Stimulated activated CD8-positive, alpha-beta memory T cell treated with anti-CD3 and anti-CD28 coated beads, Interleukin-12 subunit alpha, Interleukin-12 subunit beta, amount 100 ng/mL, for 24 hours (primary cell): ENCODE measurements at regions not wholly inside any gene's neighbourhood (a gene's known extent, or its start where the extent isn't known, plus 50 kb on each side); places are given as distances from the start of the nearest gene placed in this dataset.

Source experiments
- DNase-seq: peaks from one replicate; pipeline ENCODE4 v3.0.0-alpha.2; 2020; ENCODE audit errors: extremely low read depth

- no peak for DNase-seq
Observed at GRCh38 chr5:68352166-68352565, 136.6 kb downstream of the PIK3R1 start.

GRCh38 chr5:68353605-68354004 is 138.0 kb downstream of the PIK3R1 start:
- no peak for DNase-seq

- no peak for DNase-seq
Observed at GRCh38 chr5:68354315-68354714, 138.8 kb downstream of the PIK3R1 start.

- no peak for DNase-seq
Observed at GRCh38 chr5:68356216-68356615, 140.7 kb downstream of the PIK3R1 start.

- no peak for DNase-seq
Observed at GRCh38 chr5:68356623-68357022, 141.1 kb downstream of the PIK3R1 start.

- DNase-seq = no peak
Observed at GRCh38 chr5:68359699-68360098, 144.1 kb downstream of the PIK3R1 start.

- DNase-seq = no peak
Observed at GRCh38 chr5:68362331-68362730, 146.8 kb downstream of the PIK3R1 start.

GRCh38 chr5:68365889-68366288 is 150.3 kb downstream of the PIK3R1 start:
- no peak for DNase-seq

GRCh38 chr5:68367287-68367686 is 151.7 kb downstream of the PIK3R1 start:
- no peak for DNase-seq

- DNase-seq = no peak
Observed at GRCh38 chr5:68367717-68368116, 152.2 kb downstream of the PIK3R1 start.

GRCh38 chr5:68368311-68369022 is 152.9 kb downstream of the PIK3R1 start:
- no peak for DNase-seq

- no peak for DNase-seq
Observed at GRCh38 chr5:68369023-68369359, 153.4 kb downstream of the PIK3R1 start.

GRCh38 chr5:68369457-68370125 is 154.0 kb downstream of the PIK3R1 start:
- no peak for DNase-seq

- no peak for DNase-seq
Observed at GRCh38 chr5:68370196-68370595, 154.6 kb downstream of the PIK3R1 start.

- DNase-seq = no peak
Observed at GRCh38 chr5:68371607-68372006, 156.1 kb downstream of the PIK3R1 start.

- DNase-seq = no peak
Observed at GRCh38 chr5:68372161-68372560, 156.6 kb downstream of the PIK3R1 start.

- DNase-seq = no peak
Observed at GRCh38 chr5:68373050-68373449, 157.5 kb downstream of the PIK3R1 start.

GRCh38 chr5:68374796-68375518 is 159.4 kb downstream of the PIK3R1 start:
- DNase-seq = no peak

GRCh38 chr5:68375540-68375939 is 160.0 kb downstream of the PIK3R1 start:
- DNase-seq = no peak

- DNase-seq = no peak
Observed at GRCh38 chr5:68376935-68377334, 161.4 kb downstream of the PIK3R1 start.

- no peak for DNase-seq
Observed at GRCh38 chr5:68377733-68378132, 162.2 kb downstream of the PIK3R1 start.

- no peak for DNase-seq
Observed at GRCh38 chr5:68378204-68378820, 162.8 kb downstream of the PIK3R1 start.
